ENCODE measurements at regions not wholly inside any gene's neighbourhood (a gene's known extent, or its start where the extent isn't known, plus 50 kb on each side); places are given as distances from the start of the nearest gene placed in this dataset.
"Not testable (repeated sequence)": the region's sequence is repeated elsewhere in the genome, so short reads cannot be mapped to it uniquely, and the experiment has no call there.

- CTCF ChIA-PET, result no interaction called here
- Mint-ChIP-seq H3K4me1 (no peaks in the 10 kb centered on the region), H3K27me3 (no peaks in the 10 kb centered on the region), H3K36me3 (no peaks in the 10 kb centered on the region), H3K4me3 (no peak overlapping the region), H3K9me3 (no peaks in the 10 kb centered on the region), H3K27ac (no peak overlapping the region)
- DNase-seq, result no peak
These were observed 1029.6 kb downstream of the PCDH9 start for GRCh38 chr13:66200555-66200954.

GRCh38 chr13:66195238-66195637 lies 1034.9 kb downstream of the PCDH9 start:
- no peaks in the 10 kb centered on the region for H3K9me3 Mint-ChIP-seq
- H3K4me1 Mint-ChIP-seq, result no peaks in the 10 kb centered on the region
- no peak overlapping the region for H3K27ac Mint-ChIP-seq
- H3K4me3 Mint-ChIP-seq, result no peak overlapping the region
- no peak for DNase-seq
- H3K36me3 Mint-ChIP-seq, result no peaks in the 10 kb centered on the region
- no peaks in the 10 kb centered on the region for H3K27me3 Mint-ChIP-seq
- CTCF ChIA-PET, result no interaction called here

GRCh38 chr13:66189986-66190385 lies 1040.2 kb downstream of the PCDH9 start:
- no peaks in the 10 kb centered on the region for H3K4me1 Mint-ChIP-seq
- no peaks in the 10 kb centered on the region for H3K9me3 Mint-ChIP-seq
- no peaks in the 10 kb centered on the region for H3K36me3 Mint-ChIP-seq
- CTCF ChIA-PET, result no interaction called here
- no peaks in the 10 kb centered on the region for H3K27me3 Mint-ChIP-seq
- H3K4me3 Mint-ChIP-seq, result no peak overlapping the region
- H3K27ac Mint-ChIP-seq, result no peak overlapping the region
- DNase-seq, result no peak

- Mint-ChIP-seq H3K27me3 (no peaks in the 10 kb centered on the region), H3K36me3 (no peaks in the 10 kb centered on the region), H3K9me3 (peaks cover 1% of the 10 kb centered on the region), H3K27ac (no peak overlapping the region), H3K4me1 (no peaks in the 10 kb centered on the region), H3K4me3 (no peak overlapping the region)
- CTCF ChIA-PET, result no interaction called here
- no peak for DNase-seq
These were observed 1049.3 kb downstream of the PCDH9 start for GRCh38 chr13:66180836-66181235.

- H3K27ac Mint-ChIP-seq, result no peak overlapping the region
- H3K4me1 Mint-ChIP-seq, result no peaks in the 10 kb centered on the region
- no peak for DNase-seq
- no peaks in the 10 kb centered on the region for H3K9me3 Mint-ChIP-seq
- no peaks in the 10 kb centered on the region for H3K36me3 Mint-ChIP-seq
- H3K4me3 Mint-ChIP-seq, result no peak overlapping the region
- H3K27me3 Mint-ChIP-seq, result no peaks in the 10 kb centered on the region
- CTCF ChIA-PET, result no interaction called here
These were observed 1058.2 kb downstream of the PCDH9 start for GRCh38 chr13:66171920-66172319.

GRCh38 chr13:66162470-66162869 lies 1067.7 kb downstream of the PCDH9 start:
- no peak for DNase-seq
- H3K4me3 Mint-ChIP-seq, result no peak overlapping the region

GRCh38 chr13:66159511-66159910 lies 1070.6 kb downstream of the PCDH9 start:
- no peaks in the 10 kb centered on the region for H3K27me3 Mint-ChIP-seq
- CTCF ChIA-PET, result no interaction called here
- H3K4me3 Mint-ChIP-seq, result no peak overlapping the region
- no peaks in the 10 kb centered on the region for H3K9me3 Mint-ChIP-seq
- no peaks in the 10 kb centered on the region for H3K36me3 Mint-ChIP-seq
- no peak for DNase-seq
- no peaks in the 10 kb centered on the region for H3K4me1 Mint-ChIP-seq
- H3K27ac Mint-ChIP-seq, result no peak overlapping the region

More at GRCh38 chr13:66162470-66162869, 1067.7 kb downstream of the PCDH9 start:
- no peaks in the 10 kb centered on the region for H3K4me1 Mint-ChIP-seq
- CTCF ChIA-PET, result no interaction called here
- no peaks in the 10 kb centered on the region for H3K27me3 Mint-ChIP-seq
- H3K36me3 Mint-ChIP-seq, result no peaks in the 10 kb centered on the region
- H3K9me3 Mint-ChIP-seq, result no peaks in the 10 kb centered on the region
- no peak overlapping the region for H3K27ac Mint-ChIP-seq

GRCh38 chr13:66154976-66155375 lies 1075.2 kb downstream of the PCDH9 start:
- CTCF ChIA-PET, result no interaction called here

GRCh38 chr13:66154354-66154753 lies 1075.8 kb downstream of the PCDH9 start:
- CTCF ChIA-PET, result no interaction called here
- Mint-ChIP-seq H3K4me3 (no peak overlapping the region), H3K4me1 (no peaks in the 10 kb centered on the region), H3K27ac (no peak overlapping the region), H3K9me3 (no peaks in the 10 kb centered on the region), H3K36me3 (no peaks in the 10 kb centered on the region), H3K27me3 (no peaks in the 10 kb centered on the region)
- DNase-seq, result no peak

More at GRCh38 chr13:66154976-66155375, 1075.2 kb downstream of the PCDH9 start:
- Mint-ChIP-seq H3K4me1 (no peaks in the 10 kb centered on the region), H3K36me3 (no peaks in the 10 kb centered on the region), H3K27me3 (no peaks in the 10 kb centered on the region), H3K4me3 (no peak overlapping the region), H3K27ac (no peak overlapping the region), H3K9me3 (no peaks in the 10 kb centered on the region)
- no peak for DNase-seq

- no peaks in the 10 kb centered on the region for H3K27me3 Mint-ChIP-seq
- CTCF ChIA-PET, result no interaction called here
- no peak overlapping the region for H3K4me3 Mint-ChIP-seq
- H3K36me3 Mint-ChIP-seq, result no peaks in the 10 kb centered on the region
- no peaks in the 10 kb centered on the region for H3K4me1 Mint-ChIP-seq
- no peaks in the 10 kb centered on the region for H3K9me3 Mint-ChIP-seq
- no peak overlapping the region for H3K27ac Mint-ChIP-seq
- DNase-seq, result no peak
These were observed 1077.5 kb downstream of the PCDH9 start for GRCh38 chr13:66152596-66152995.

GRCh38 chr13:66144357-66144756 lies 1085.8 kb downstream of the PCDH9 start:
- H3K36me3 Mint-ChIP-seq, H3K27ac Mint-ChIP-seq, CTCF ChIA-PET, H3K9me3 Mint-ChIP-seq, DNase-seq, H3K4me1 Mint-ChIP-seq, H3K27me3 Mint-ChIP-seq, H3K4me3 Mint-ChIP-seq: not testable (repeated sequence)

- Mint-ChIP-seq H3K27me3 (no peaks in the 10 kb centered on the region), H3K9me3 (peaks cover 5% of the 10 kb centered on the region), H3K27ac (no peak overlapping the region), H3K36me3 (no peaks in the 10 kb centered on the region), H3K4me3 (no peak overlapping the region), H3K4me1 (no peaks in the 10 kb centered on the region)
- CTCF ChIA-PET, result no interaction called here
- no peak for DNase-seq
These were observed 1090.4 kb downstream of the PCDH9 start for GRCh38 chr13:66139701-66140100.

GRCh38 chr13:66139250-66139649 lies 1090.9 kb downstream of the PCDH9 start:
- H3K4me3 Mint-ChIP-seq, result no peak overlapping the region
- H3K27me3 Mint-ChIP-seq, result no peaks in the 10 kb centered on the region
- CTCF ChIA-PET, result no interaction called here
- no peak for DNase-seq
- no peaks in the 10 kb centered on the region for H3K36me3 Mint-ChIP-seq
- peaks cover 5% of the 10 kb centered on the region for H3K9me3 Mint-ChIP-seq
- H3K27ac Mint-ChIP-seq, result no peak overlapping the region
- no peaks in the 10 kb centered on the region for H3K4me1 Mint-ChIP-seq

GRCh38 chr13:66138172-66138811 lies 1091.8 kb downstream of the PCDH9 start:
- Mint-ChIP-seq H3K4me3 (no peak overlapping the region), H3K27me3 (no peaks in the 10 kb centered on the region), H3K36me3 (no peaks in the 10 kb centered on the region), H3K4me1 (no peaks in the 10 kb centered on the region), H3K9me3 (peaks cover 4% of the 10 kb centered on the region), H3K27ac (no peak overlapping the region)
- CTCF ChIA-PET, result no interaction called here
- no peak for DNase-seq

GRCh38 chr13:66137384-66137783 lies 1092.8 kb downstream of the PCDH9 start:
- Mint-ChIP-seq H3K27ac (no peak overlapping the region), H3K4me3 (no peak overlapping the region)
- CTCF ChIA-PET, result no interaction called here

More at GRCh38 chr13:66137384-66137783, 1092.8 kb downstream of the PCDH9 start:
- no peaks in the 10 kb centered on the region for H3K4me1 Mint-ChIP-seq
- H3K9me3 Mint-ChIP-seq, result no peaks in the 10 kb centered on the region
- no peaks in the 10 kb centered on the region for H3K36me3 Mint-ChIP-seq
- no peaks in the 10 kb centered on the region for H3K27me3 Mint-ChIP-seq
- DNase-seq, result no peak

Data from activated naive CD4-positive, alpha-beta T cell treated with anti-CD3 and anti-CD28 coated beads, Interleukin-2, amount 10 ng/mL, durations not matched to agents 7 days and 5 days (primary cell).